Body of pancreas (tissue), 4 donors: ENCODE measurements at regions not wholly inside any gene's neighbourhood (a gene's known extent, or its start where the extent isn't known, plus 50 kb on each side); places are given as distances from the start of the nearest gene placed in this dataset.

Source experiments
- ATAC-seq: fragments of 150-250 bp; one replicate; pipeline ENCODE4 v1.9.1; 2016
- DNase-seq, 4 donors: peaks; one replicate each; pipeline ENCODE4 v3.0.0-alpha.2; 2019
- H3K27ac ChIP-seq, 4 donors: fragments of 200-600 bp; sonication (generic); 1 replicate in 3 of 4; 2 replicates in 1 of 4; pipeline versions ENCODE4 v1.5.1 to v1.6.1; 2016 to 2019; ENCODE audit warnings: mild to moderate bottlenecking in 1 of 4, mixed read lengths in 1 of 4, moderate library complexity in 1 of 4
- H3K27me3 ChIP-seq, 2 donors: fragments of 200-600 bp; sonication (generic); one replicate each; pipeline ENCODE4 v1.6.0; 2016; ENCODE audit warnings: mild to moderate bottlenecking in 1 of 2
- H3K36me3 ChIP-seq, 2 donors: fragments of 200-600 bp; sonication (generic); replicated peaks in 1 of 2; 2 replicates each; pipeline ENCODE4 v1.5.1; 2016; ENCODE audit warnings: low read depth in 2 of 2; ENCODE audit not compliant: insufficient read depth in 1 of 2
- H3K4me1 ChIP-seq: fragments of 200-600 bp; sonication (generic); one replicate; pipeline ENCODE4 v1.6.0; 2016
- H3K4me3 ChIP-seq, 2 donors: fragments of 200-600 bp; sonication (generic); 1 replicate in 1 of 2; 2 replicates in 1 of 2; pipeline ENCODE4 v1.5.1; 2016 to 2019
- H3K9me3 ChIP-seq, 3 donors: fragments of 200-600 bp; sonication (generic); 1 replicate in 2 of 3; 2 replicates in 1 of 3; pipeline ENCODE4 v1.5.1; 2016
- CTCF ChIP-seq, 7 experiments: fragments of 450-650 bp in 4 of 7; fragments of 200-600 bp in 3 of 7; sonication (generic) in 3 of 7; IDR thresholded peaks; one replicate each; pipeline ENCODE4 v1.5.1; 2016 to 2019; ENCODE audit warnings: antibody characterized with exemption in 7 of 7
- POLR2A ChIP-seq, 3 donors: fragments of 450-650 bp; IDR thresholded peaks; one replicate each; pipeline ENCODE4 v1.6.1; 2016; ENCODE audit warnings: antibody characterized with exemption in 3 of 3, mild to moderate bottlenecking in 2 of 3
- WGBS, 2 donors: methylation state at CpG; one replicate each; pipeline ENCODE4 v1.1.5; 2017; 5-methylcytosine and 5-hydroxymethylcytosine counted together
- intact Hi-C: fragments of 100-400 bp; cut with DNase I; formaldehyde crosslinking; loops from one replicate; pipeline ENCODE4 v1.15.1; 2023

- TF ChIP-seq POLR2A (IDR thresholded peaks at IDR 0.05) (no peak), CTCF (IDR thresholded peaks at IDR 0.05) (no peak)
- intact Hi-C loops: no loop called here
- DNase-seq (no peak), ATAC-seq (no peak)
- Histone ChIP-seq H3K9me3 (no peaks in the 10 kb centered on the region), H3K27ac (no peak overlapping the region), H3K4me3 (no peak overlapping the region), H3K4me1 (no peaks in the 10 kb centered on the region), H3K36me3 (no peaks in the 10 kb centered on the region), H3K27me3 (no peaks in the 10 kb centered on the region)
- 33 to 46% methylated on average over 2 of the region's 2 CpGs for whole genome bisulfite sequencing, 2 donors
These were observed 329.9 kb upstream of the ITGA1 start for GRCh38 chr5:52457810-52458209.

DNA sequence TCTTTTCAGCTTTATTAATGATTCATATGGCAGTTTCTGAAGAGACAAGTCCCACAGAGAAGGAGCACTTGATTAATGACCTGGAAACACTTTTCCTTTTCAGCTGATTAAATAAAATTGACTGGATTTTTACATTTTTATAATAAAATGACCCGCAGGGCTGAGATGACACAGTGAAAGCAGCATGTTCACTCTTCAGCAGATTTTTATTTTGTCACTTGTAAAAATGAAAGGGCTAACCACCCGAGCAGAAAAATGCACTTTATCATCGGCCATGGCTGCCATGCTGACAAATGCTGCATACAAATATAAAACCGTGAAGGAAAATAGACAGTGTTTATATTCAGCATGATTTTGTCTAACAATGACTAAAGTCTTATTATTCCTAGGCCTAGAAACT is 321.6 kb upstream of the ITGA1 start:
- no peaks in the 10 kb centered on the region for H3K36me3 ChIP-seq
- 10 to 16% methylated on average over 4 of the region's 4 CpGs for WGBS, 2 donors
- H3K4me3 ChIP-seq: no peak overlapping the region
- no peak overlapping the region for H3K27ac ChIP-seq
- DNase-seq: no peak
- no peak for ATAC-seq
- TF ChIP-seq CTCF (IDR thresholded peaks at IDR 0.05) (no peak), POLR2A (IDR thresholded peaks at IDR 0.05) (no peak)
- H3K27me3 ChIP-seq: no peaks in the 10 kb centered on the region
- no peaks in the 10 kb centered on the region for H3K9me3 ChIP-seq
- no peaks in the 10 kb centered on the region for H3K4me1 ChIP-seq
- intact Hi-C loops: no loop called here

DNA sequence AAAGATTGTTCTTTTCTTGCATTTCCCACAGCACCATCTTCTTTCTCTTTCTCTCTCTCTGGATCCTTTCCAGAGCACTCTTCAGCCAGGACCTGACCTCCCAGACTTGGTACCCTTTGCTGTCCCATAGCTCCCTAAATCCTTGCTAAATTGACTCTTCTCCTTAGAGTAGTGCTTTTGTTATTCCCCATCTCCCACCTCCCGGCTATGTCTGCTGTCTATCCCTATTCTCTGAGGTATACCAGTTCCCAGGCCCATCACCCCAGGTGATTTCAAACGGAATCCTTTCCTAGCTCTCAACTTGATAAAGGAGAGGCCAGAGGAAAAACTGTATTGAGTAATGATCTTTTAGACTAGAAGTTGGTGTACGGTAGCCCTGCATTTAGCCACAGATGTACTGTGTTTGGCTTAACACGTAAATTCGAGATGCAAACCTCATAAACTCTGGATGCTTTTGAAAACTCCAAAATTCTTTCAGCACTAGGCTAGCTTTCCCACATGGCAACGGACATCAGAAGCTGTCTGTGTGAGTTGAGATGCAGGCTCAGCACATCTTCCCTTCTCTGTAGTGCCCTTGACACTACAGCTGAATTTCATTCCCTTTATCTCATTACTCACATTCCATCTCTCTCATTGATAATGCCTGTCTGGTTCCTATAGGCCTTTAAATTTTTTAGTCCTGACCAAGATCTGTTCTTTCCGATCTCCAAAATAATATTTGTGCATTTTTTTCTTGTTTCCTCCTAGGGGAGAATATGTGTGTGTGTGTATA is 320.8 kb upstream of the ITGA1 start:
- Histone ChIP-seq H3K9me3 (no peaks in the 10 kb centered on the region), H3K36me3 (no peaks in the 10 kb centered on the region), H3K4me3 (no peak overlapping the region), H3K4me1 (no peaks in the 10 kb centered on the region), H3K27ac (no peak overlapping the region), H3K27me3 (no peaks in the 10 kb centered on the region)
- 64 to 65% methylated on average over 7 of the region's 7 CpGs for WGBS, 2 donors
- DNase-seq: no peak
- TF ChIP-seq POLR2A (IDR thresholded peaks at IDR 0.05) (no peak), CTCF (IDR thresholded peaks at IDR 0.05) (no peak)
- intact Hi-C loops: no loop called here
- ATAC-seq: no peak

DNA sequence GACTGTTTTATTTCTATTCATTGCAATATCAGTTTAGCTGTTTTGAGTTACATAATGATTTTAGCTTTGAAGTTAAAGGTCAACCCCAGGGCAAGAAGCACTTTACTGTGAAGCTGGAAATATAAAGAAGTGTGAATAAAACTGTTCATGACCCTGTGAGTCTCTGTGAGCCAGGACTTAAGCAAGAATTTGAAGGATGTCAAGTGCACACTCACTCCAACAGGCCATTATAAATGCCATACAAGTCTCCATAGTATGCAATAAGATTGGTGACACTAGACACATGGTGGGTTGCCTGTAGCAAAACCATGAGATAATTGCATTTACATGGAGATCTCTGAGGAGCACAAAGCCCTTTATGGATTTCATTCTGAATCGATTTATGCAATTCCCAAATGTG is 318.7 kb upstream of the ITGA1 start:
- TF ChIP-seq CTCF (IDR thresholded peaks at IDR 0.05) (no peak), POLR2A (IDR thresholded peaks at IDR 0.05) (no peak)
- WGBS, 2 donors: 43 to 62% methylated on average over 1 of the region's 1 CpG
- no peak overlapping the region for H3K27ac ChIP-seq
- no peaks in the 10 kb centered on the region for H3K4me1 ChIP-seq
- H3K9me3 ChIP-seq: no peaks in the 10 kb centered on the region
- no peaks in the 10 kb centered on the region for H3K36me3 ChIP-seq
- intact Hi-C loops: no loop called here
- DNase-seq: no peak
- H3K27me3 ChIP-seq: no peaks in the 10 kb centered on the region
- ATAC-seq: no peak
- H3K4me3 ChIP-seq: no peak overlapping the region

DNA sequence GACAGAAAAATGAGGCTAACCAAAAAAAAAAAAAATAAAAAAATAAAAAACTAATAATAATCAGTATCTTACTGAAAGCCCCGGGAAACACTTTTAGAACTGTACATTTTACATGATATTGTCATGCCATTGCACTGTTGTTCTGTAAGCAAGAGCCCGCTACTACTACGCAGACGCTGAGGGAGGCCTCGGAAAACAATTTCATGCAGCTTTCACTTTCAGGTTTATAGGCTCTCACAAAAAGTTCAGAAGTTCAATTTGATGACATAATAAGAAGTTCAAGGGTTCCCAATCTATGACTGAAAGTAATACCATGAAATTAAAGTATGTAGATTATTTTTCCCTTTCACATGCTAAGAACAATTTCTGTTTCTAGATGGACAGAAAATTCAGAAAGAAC is 318.3 kb upstream of the ITGA1 start:
- Histone ChIP-seq H3K4me3 (no peak overlapping the region), H3K27me3 (no peaks in the 10 kb centered on the region), H3K27ac (no peak overlapping the region), H3K36me3 (no peaks in the 10 kb centered on the region), H3K4me1 (no peaks in the 10 kb centered on the region), H3K9me3 (no peaks in the 10 kb centered on the region)
- 77 to 79% methylated on average over 5 of the region's 5 CpGs for WGBS, 2 donors
- ATAC-seq (no peak), DNase-seq (no peak)
- TF ChIP-seq CTCF (IDR thresholded peaks at IDR 0.05) (no peak), POLR2A (IDR thresholded peaks at IDR 0.05) (no peak)
- intact Hi-C loops: no loop called here
